Activated CD8-positive, alpha-beta memory T cell treated with anti-CD3 and anti-CD28 coated beads for 48 hours (primary cell): ENCODE measurements at regions not wholly inside any gene's neighbourhood (a gene's known extent, or its start where the extent isn't known, plus 50 kb on each side); places are given as distances from the start of the nearest gene placed in this dataset.
"Not testable (repeated sequence)": the region's sequence is repeated elsewhere in the genome, so short reads cannot be mapped to it uniquely, and the experiment has no call there.

ENCODE experiments used
- DNase-seq, 3 experiments: peaks; one replicate each; pipeline ENCODE4 v3.0.0-alpha.2; 2020; ENCODE audit warnings: low read depth in 2 of 3, low spot score in 2 of 3

- DNase-seq, result no peak
Observed at GRCh38 chr10:2387672-2388071, 650.3 kb upstream of the ADARB2 start.

- no peak for DNase-seq
Observed at GRCh38 chr10:2387261-2387660, 649.9 kb upstream of the ADARB2 start.

- no peak for DNase-seq
Observed at GRCh38 chr10:2380218-2380617, 642.9 kb upstream of the ADARB2 start.

- no peak for DNase-seq
Observed at GRCh38 chr10:2367083-2367482, 629.8 kb upstream of the ADARB2 start.

GRCh38 chr10:2366264-2366931 is 629.1 kb upstream of the ADARB2 start:
- no peak for DNase-seq

- no peak for DNase-seq
Observed at GRCh38 chr10:2362331-2362730, 625.0 kb upstream of the ADARB2 start.

GRCh38 chr10:2358586-2358985 is 621.3 kb upstream of the ADARB2 start:
- DNase-seq, result no peak

- no peak for DNase-seq
Observed at GRCh38 chr10:2356670-2357069, 619.3 kb upstream of the ADARB2 start.

GRCh38 chr10:2351566-2351965 is 614.2 kb upstream of the ADARB2 start:
- DNase-seq, result no peak

GRCh38 chr10:2342206-2342605 is 604.9 kb upstream of the ADARB2 start:
- DNase-seq, result no peak

- no peak for DNase-seq
Observed at GRCh38 chr10:2340831-2341647, 603.7 kb upstream of the ADARB2 start.

- DNase-seq, result no peak
Observed at GRCh38 chr10:2335626-2336025, 598.3 kb upstream of the ADARB2 start.

- no peak for DNase-seq
Observed at GRCh38 chr10:2334575-2334974, 597.2 kb upstream of the ADARB2 start.

- no peak for DNase-seq
Observed at GRCh38 chr10:2329082-2329481, 591.8 kb upstream of the ADARB2 start.

GRCh38 chr10:2326411-2326810 is 589.1 kb upstream of the ADARB2 start:
- no peak for DNase-seq

GRCh38 chr10:2315045-2315485 is 577.7 kb upstream of the ADARB2 start:
- not testable (repeated sequence) for DNase-seq

GRCh38 chr10:2306081-2306480 is 568.8 kb upstream of the ADARB2 start:
- no peak for DNase-seq

- DNase-seq, result no peak
Observed at GRCh38 chr10:2303169-2303568, 565.8 kb upstream of the ADARB2 start.

GRCh38 chr10:2301227-2301626 is 563.9 kb upstream of the ADARB2 start:
- DNase-seq, result no peak

- DNase-seq, result no peak
Observed at GRCh38 chr10:2300231-2300630, 562.9 kb upstream of the ADARB2 start.

GRCh38 chr10:2296179-2296891 is 559.0 kb upstream of the ADARB2 start:
- no peak for DNase-seq

GRCh38 chr10:2294739-2295138 is 557.4 kb upstream of the ADARB2 start:
- no peak for DNase-seq
